ENCODE measurements at regions not wholly inside any gene's neighbourhood (a gene's known extent, or its start where the extent isn't known, plus 50 kb on each side); places are given as distances from the start of the nearest gene placed in this dataset.

- Histone ChIP-seq H3K9me3 (no peaks in the 10 kb centered on the region), H3K27me3 (no peaks in the 10 kb centered on the region), H3K4me1 (no peaks in the 10 kb centered on the region), H3K27ac (no peak overlapping the region), H3K36me3 (no peaks in the 10 kb centered on the region), H3K4me3 (no peak overlapping the region)
- no peak for DNase-seq
- intact Hi-C loops (cut with DNase I; ENCODE audit: low total_unique reads): no loop called here
- TF ChIP-seq, protein P1, sequence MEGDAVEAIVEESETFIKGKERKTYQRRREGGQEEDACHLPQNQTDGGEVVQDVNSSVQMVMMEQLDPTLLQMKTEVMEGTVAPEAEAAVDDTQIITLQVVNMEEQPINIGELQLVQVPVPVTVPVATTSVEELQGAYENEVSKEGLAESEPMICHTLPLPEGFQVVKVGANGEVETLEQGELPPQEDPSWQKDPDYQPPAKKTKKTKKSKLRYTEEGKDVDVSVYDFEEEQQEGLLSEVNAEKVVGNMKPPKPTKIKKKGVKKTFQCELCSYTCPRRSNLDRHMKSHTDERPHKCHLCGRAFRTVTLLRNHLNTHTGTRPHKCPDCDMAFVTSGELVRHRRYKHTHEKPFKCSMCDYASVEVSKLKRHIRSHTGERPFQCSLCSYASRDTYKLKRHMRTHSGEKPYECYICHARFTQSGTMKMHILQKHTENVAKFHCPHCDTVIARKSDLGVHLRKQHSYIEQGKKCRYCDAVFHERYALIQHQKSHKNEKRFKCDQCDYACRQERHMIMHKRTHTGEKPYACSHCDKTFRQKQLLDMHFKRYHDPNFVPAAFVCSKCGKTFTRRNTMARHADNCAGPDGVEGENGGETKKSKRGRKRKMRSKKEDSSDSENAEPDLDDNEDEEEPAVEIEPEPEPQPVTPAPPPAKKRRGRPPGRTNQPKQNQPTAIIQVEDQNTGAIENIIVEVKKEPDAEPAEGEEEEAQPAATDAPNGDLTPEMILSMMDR (IDR thresholded peaks at IDR 0.05): no peak
- TF ChIP-seq POLR2A (IDR thresholded peaks at IDR 0.05): no peak
Measured at GRCh38 chr1:73637264-73637663, 560.7 kb downstream of the LRRIQ3 start.

- Histone ChIP-seq H3K27ac (no peak overlapping the region), H3K27me3 (no peaks in the 10 kb centered on the region), H3K9me3 (no peaks in the 10 kb centered on the region), H3K36me3 (no peaks in the 10 kb centered on the region), H3K4me1 (no peaks in the 10 kb centered on the region), H3K4me3 (no peak overlapping the region)
- TF ChIP-seq, protein P1 (IDR thresholded peaks at IDR 0.05): no peak
- TF ChIP-seq POLR2A (IDR thresholded peaks at IDR 0.05): no peak
- intact Hi-C loops (cut with DNase I; ENCODE audit: low total_unique reads): no loop called here
- no peak for DNase-seq
Measured at GRCh38 chr1:73635021-73635420, 563.0 kb downstream of the LRRIQ3 start.

GRCh38 chr1:73627723-73628122 lies 570.3 kb downstream of the LRRIQ3 start:
- no peak for TF ChIP-seq POLR2A (IDR thresholded peaks at IDR 0.05)
- TF ChIP-seq, protein P1 (IDR thresholded peaks at IDR 0.05): no peak
- intact Hi-C loops (cut with DNase I; ENCODE audit: low total_unique reads): no loop called here
- no peaks in the 10 kb centered on the region for H3K27me3 ChIP-seq
- H3K9me3 ChIP-seq: no peaks in the 10 kb centered on the region
- H3K36me3 ChIP-seq: no peaks in the 10 kb centered on the region
- no peaks in the 10 kb centered on the region for H3K4me1 ChIP-seq
- H3K4me3 ChIP-seq: no peak overlapping the region
- H3K27ac ChIP-seq: no peak overlapping the region
- no peak for DNase-seq

- no peak overlapping the region for H3K27ac ChIP-seq
- TF ChIP-seq, protein P1 (IDR thresholded peaks at IDR 0.05): no peak
- TF ChIP-seq POLR2A (IDR thresholded peaks at IDR 0.05): no peak
- intact Hi-C loops (cut with DNase I; ENCODE audit: low total_unique reads): no loop called here
- no peaks in the 10 kb centered on the region for H3K9me3 ChIP-seq
- H3K4me3 ChIP-seq: no peak overlapping the region
- no peaks in the 10 kb centered on the region for H3K4me1 ChIP-seq
- no peak for DNase-seq
- H3K36me3 ChIP-seq: no peaks in the 10 kb centered on the region
- no peaks in the 10 kb centered on the region for H3K27me3 ChIP-seq
Measured at GRCh38 chr1:73626326-73626725, 571.6 kb downstream of the LRRIQ3 start.

GRCh38 chr1:73623946-73624345 lies 574.0 kb downstream of the LRRIQ3 start:
- Histone ChIP-seq H3K27me3 (no peaks in the 10 kb centered on the region), H3K9me3 (no peaks in the 10 kb centered on the region), H3K4me1 (no peaks in the 10 kb centered on the region), H3K36me3 (no peaks in the 10 kb centered on the region), H3K4me3 (no peak overlapping the region), H3K27ac (no peak overlapping the region)
- DNase-seq: no peak
- TF ChIP-seq POLR2A (IDR thresholded peaks at IDR 0.05): no peak
- TF ChIP-seq, protein P1 (IDR thresholded peaks at IDR 0.05): no peak
- intact Hi-C loops (cut with DNase I; ENCODE audit: low total_unique reads): no loop called here

All from uterus (tissue), 3 donors.